ENCODE measurements at regions not wholly inside any gene's neighbourhood (a gene's known extent, or its start where the extent isn't known, plus 50 kb on each side); places are given as distances from the start of the nearest gene placed in this dataset.

GRCh38 chr14:42293180-42293579 is 686.5 kb downstream of the LRFN5 start:
- TF ChIP-seq CTCF (IDR thresholded peaks at IDR 0.05; ENCODE audit: low read depth, low read length, poor library complexity, severe bottlenecking) = no peak
- no peak for TF ChIP-seq EZH2phosphoT487 (IDR thresholded peaks at IDR 0.05; ENCODE audit: borderline replicate concordance, low read length)
